SK-N-SH (cell line): ENCODE measurements at regions not wholly inside any gene's neighbourhood (a gene's known extent, or its start where the extent isn't known, plus 50 kb on each side); places are given as distances from the start of the nearest gene placed in this dataset.
A peak's percentile ranks its signal among the peaks of the same experiment; 100 is the strongest.

Experiments used
- CTCF ChIA-PET: fragments of 300-600, 350-600 bp; formaldehyde crosslinking; extraction: SDS; loops from one replicate; lab custom pipeline; 2021; lab: Yijun Ruan, JAX
- POLR2A ChIA-PET: fragments of 350-600 bp; sonication (Branson Sonifier 250); formaldehyde crosslinking; extraction: SDS; loops from one replicate; lab custom pipeline; 2020; ENCODE audit warnings: antibody characterized with exemption, inconsistent platforms; lab: Yijun Ruan, JAX
- DNase-seq: peaks from one replicate; pipeline ENCODE4 v3.0.0; 2012
- H2AFZ ChIP-seq: fragments of 200-600 bp; sonication (generic); 2 replicates; pipeline ENCODE4 v1.8.1; 2016; ENCODE audit warnings: antibody characterized with exemption, mild to moderate bottlenecking, low read depth
- H3F3A ChIP-seq: fragments of 200-600 bp; sonication (generic); replicated peaks from 2 replicates; pipeline ENCODE3; 2016; ENCODE audit warnings: antibody characterized with exemption, mild to moderate bottlenecking; ENCODE audit not compliant: insufficient read depth
- H3K27ac ChIP-seq, 2 experiments: fragments of 200-500 bp in 1 of 2; fragments of 200-600 bp in 1 of 2; sonication (Bioruptor generic) in 1 of 2; sonication (generic), shearing (Covaris generic) in 1 of 2; 2 replicates each; pipeline versions ENCODE4 v1.5.1 to v1.6.1; 2014 to 2016; ENCODE audit warnings: low read depth in 2 of 2, inconsistent platforms in 1 of 2, low read length in 1 of 2, mild to moderate bottlenecking in 1 of 2, mixed read lengths in 1 of 2
- H3K27me3 ChIP-seq: fragments of 200-600 bp; sonication (generic), shearing (Covaris generic); 2 replicates; pipeline ENCODE4 v1.6.1; 2016; ENCODE audit warnings: mixed run types; ENCODE audit not compliant: insufficient read depth
- H3K36me3 ChIP-seq, 2 experiments: fragments of 200-500 bp in 1 of 2; fragments of 200-600 bp in 1 of 2; sonication (Bioruptor generic) in 1 of 2; sonication (generic) in 1 of 2; replicated peaks in 1 of 2; 2 replicates each; pipeline versions ENCODE3 to v1.5.1; 2014 to 2016; ENCODE audit warnings: low read length in 1 of 2, mild to moderate bottlenecking in 1 of 2; ENCODE audit not compliant: insufficient read depth in 2 of 2, control insufficient read depth in 1 of 2
- H3K4me1 ChIP-seq, 2 experiments: fragments of 200-500 bp in 1 of 2; fragments of 200-600 bp in 1 of 2; sonication (Bioruptor generic) in 1 of 2; sonication (generic), shearing (Covaris generic) in 1 of 2; 2 replicates each; pipeline versions ENCODE4 v1.5.1 to v1.6.1; 2014 to 2016; ENCODE audit warnings: low read depth in 1 of 2, low read length in 1 of 2, mixed run types in 1 of 2; ENCODE audit not compliant: insufficient read depth in 2 of 2, control insufficient read depth in 1 of 2
- H3K4me2 ChIP-seq: fragments of 200-600 bp; sonication (generic), shearing (Covaris generic); 2 replicates; pipeline ENCODE4 v1.6.1; 2017; ENCODE audit warnings: mixed run types
- H3K4me3 ChIP-seq, 2 experiments: fragments of 200-500 bp in 1 of 2; fragments of 200-600 bp in 1 of 2; sonication (Bioruptor generic) in 1 of 2; sonication (generic), shearing (Covaris generic) in 1 of 2; 2 replicates each; pipeline versions ENCODE4 v1.5.1 to v1.8.1; 2014 to 2016; ENCODE audit warnings: low read depth in 2 of 2, inconsistent platforms in 1 of 2, low read length in 1 of 2, mild to moderate bottlenecking in 1 of 2, mixed read lengths in 1 of 2, moderate library complexity in 1 of 2
- H3K79me2 ChIP-seq: fragments of 200-600 bp; sonication (generic); 2 replicates; pipeline ENCODE4 v1.8.1; 2017; ENCODE audit warnings: mild to moderate bottlenecking; ENCODE audit not compliant: insufficient read depth
- H3K9ac ChIP-seq: fragments of 200-600 bp; sonication (generic); 2 replicates; pipeline ENCODE4 v1.6.1; 2017; ENCODE audit warnings: mixed run types
- H3K9me2 ChIP-seq: fragments of 200-600 bp; sonication (generic); 2 replicates; pipeline ENCODE4 v1.6.1; 2017; ENCODE audit warnings: mixed run types
- H3K9me3 ChIP-seq: fragments of 200-600 bp; sonication (generic); 2 replicates; pipeline ENCODE4 v1.6.1; 2017; ENCODE audit warnings: mixed run types, mild to moderate bottlenecking, moderate library complexity
- H4K20me1 ChIP-seq: fragments of 200-600 bp; sonication (generic); 2 replicates; pipeline ENCODE4 v1.6.1; 2017; ENCODE audit warnings: mild to moderate bottlenecking, mixed run types; ENCODE audit not compliant: insufficient read depth
- CHD2 ChIP-seq: fragments of 150-350 bp; IDR thresholded peaks from 2 replicates; pipeline ENCODE4 v1.6.1; 2018; ENCODE audit warnings: low read length; ENCODE audit not compliant: partially characterized antibody
- FOSL2 ChIP-seq: IDR thresholded peaks from 2 replicates; pipeline ENCODE4 v1.4.0; 2012; ENCODE audit warnings: low read depth, mild to moderate bottlenecking, moderate library complexity, borderline replicate concordance
- FOXJ3 ChIP-seq: sonication (generic); formaldehyde crosslinking; IDR thresholded peaks from 2 replicates; pipeline ENCODE4 v1.5.1; 2020; ENCODE audit warnings: mild to moderate bottlenecking, missing genetic modification reagents
- FOXM1 ChIP-seq: IDR thresholded peaks from 2 replicates; pipeline ENCODE4 v1.4.0; 2012; ENCODE audit warnings: low read depth, mild to moderate bottlenecking
- JUND ChIP-seq: IDR thresholded peaks from 2 replicates; pipeline ENCODE4 v1.4.0; 2012
- MEF2A ChIP-seq: IDR thresholded peaks from 2 replicates; pipeline ENCODE4 v1.4.0; 2012; ENCODE audit warnings: low read depth, borderline replicate concordance
- NFIC ChIP-seq: IDR thresholded peaks from 2 replicates; pipeline ENCODE4 v1.4.0; 2012; ENCODE audit warnings: borderline replicate concordance
- POLR2AphosphoS5 ChIP-seq: IDR thresholded peaks from 2 replicates; pipeline ENCODE4 v1.6.1; 2012; ENCODE audit warnings: low read depth, low read length
- RAD21 ChIP-seq: IDR thresholded peaks from 2 replicates; pipeline ENCODE4 v1.6.1; 2012; ENCODE audit warnings: mild to moderate bottlenecking, low read length
- RCOR1 ChIP-seq: fragments of 150-350 bp; IDR thresholded peaks from 2 replicates; pipeline ENCODE4 v1.6.1; 2017; ENCODE audit warnings: antibody characterized with exemption, low read length
- RFX5 ChIP-seq: IDR thresholded peaks from 2 replicates; pipeline ENCODE4 v1.6.1; 2012; ENCODE audit warnings: mild to moderate bottlenecking, improper control_type of control experiment, low read length
- RXRA ChIP-seq: IDR thresholded peaks from 2 replicates; pipeline ENCODE4 v1.4.0; 2012; ENCODE audit warnings: low read depth, mild to moderate bottlenecking, borderline replicate concordance
- SIN3A ChIP-seq: IDR thresholded peaks from 2 replicates; pipeline ENCODE4 v1.6.1; 2012; ENCODE audit warnings: low read depth, mild to moderate bottlenecking, low read length, moderate library complexity, borderline replicate concordance
- SMC3 ChIP-seq: IDR thresholded peaks from 2 replicates; pipeline ENCODE4 v1.6.1; 2012; ENCODE audit warnings: low read depth, low read length, improper control_type of control experiment
- TCF12 ChIP-seq: IDR thresholded peaks from 2 replicates; pipeline ENCODE4 v1.4.0; 2012
- YY1 ChIP-seq: IDR thresholded peaks from 2 replicates; pipeline ENCODE4 v1.4.0; 2012; ENCODE audit warnings: low read depth, mild to moderate bottlenecking
- WGBS: methylation state at CpG from one replicate; pipeline ENCODE4 v1.1.6; 2017; ENCODE audit warnings: low lambda C conversion rate; 5-methylcytosine and 5-hydroxymethylcytosine counted together
- TF ChIP-seq, protein P1 (sequence below): IDR thresholded peaks from 2 replicates; pipeline ENCODE4 v1.6.1; 2012; ENCODE audit warnings: mild to moderate bottlenecking, low read depth, low read length, moderate library complexity
- TF ChIP-seq, protein P2 (sequence below): fragments of 150-350 bp; IDR thresholded peaks from 2 replicates; pipeline ENCODE4 v1.6.1; 2017; ENCODE audit warnings: antibody characterized with exemption, low read length, low read depth, borderline replicate concordance

DNA sequence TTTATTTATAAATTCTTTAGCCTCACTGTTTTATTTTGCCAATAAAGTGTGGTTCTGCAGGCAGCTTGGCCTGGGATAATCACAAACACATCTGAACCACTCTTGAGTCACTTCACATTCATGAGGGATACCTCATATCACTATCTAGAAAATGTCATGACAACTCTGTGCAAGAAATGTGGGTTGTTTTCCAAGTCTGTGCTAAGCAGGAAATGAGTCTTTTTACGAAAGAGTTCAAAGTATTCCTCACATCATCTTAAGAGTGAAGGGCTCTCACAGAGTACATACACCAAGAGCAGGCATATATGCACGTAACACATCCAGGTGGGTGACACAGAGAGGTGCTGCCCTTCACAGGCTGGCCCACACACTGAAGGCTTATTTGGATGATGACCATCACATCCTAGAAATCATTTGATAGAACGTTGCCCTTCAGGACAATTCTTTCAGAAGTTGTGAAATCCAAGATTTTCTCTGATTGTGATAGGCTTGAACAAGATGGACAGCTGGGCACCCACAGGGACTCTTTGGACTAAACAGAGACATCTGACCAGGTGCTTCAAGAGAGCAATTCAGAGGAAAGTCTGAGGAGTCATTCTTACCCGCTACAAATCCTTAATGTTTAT lies 811.1 kb upstream of the LRATD1 start:
- H3K27me3 ChIP-seq = no peaks in the 10 kb centered on the region
- H3K4me2 ChIP-seq = peak overlapping the region; percentile 35
- peak overlapping the region in 1 of 2 experiments; percentile 56; a peak in 2 of 4 replicates for H3K27ac ChIP-seq
- no peaks in the 10 kb centered on the region for H3K36me3 ChIP-seq
- no peaks in the 10 kb centered on the region for H3K9me3 ChIP-seq
- no peak for DNase-seq
- H3K4me3 ChIP-seq = no peak overlapping the region
- POLR2A ChIA-PET = no interaction called here
- H3K4me1 ChIP-seq = peaks cover 0 to 3% of the 10 kb centered on the region in 2 experiments; a peak in 1 of 4 replicates
- H3F3A ChIP-seq = no peaks in the 10 kb centered on the region
- no peak overlapping the region for H3K9ac ChIP-seq
- H2AFZ ChIP-seq = peak overlapping the region; percentile 24; the same call in 1 of the 2 replicates
- WGBS = 29% methylated on average over 4 of the region's 4 CpGs
- CTCF ChIA-PET = no interaction called here
- H3K79me2 ChIP-seq = no peaks in the 10 kb centered on the region
- no peaks in the 10 kb centered on the region for H3K9me2 ChIP-seq
- TF ChIP-seq RCOR1 = no peak
- TF ChIP-seq FOSL2 = peak; percentile 22; the same call in 1 of the 2 replicates
- TF ChIP-seq TCF12 = 0 out of 2 replicates have a peak, but pooled peaks have one; percentile 20
- H4K20me1 ChIP-seq = no peaks in the 10 kb centered on the region

DNA sequence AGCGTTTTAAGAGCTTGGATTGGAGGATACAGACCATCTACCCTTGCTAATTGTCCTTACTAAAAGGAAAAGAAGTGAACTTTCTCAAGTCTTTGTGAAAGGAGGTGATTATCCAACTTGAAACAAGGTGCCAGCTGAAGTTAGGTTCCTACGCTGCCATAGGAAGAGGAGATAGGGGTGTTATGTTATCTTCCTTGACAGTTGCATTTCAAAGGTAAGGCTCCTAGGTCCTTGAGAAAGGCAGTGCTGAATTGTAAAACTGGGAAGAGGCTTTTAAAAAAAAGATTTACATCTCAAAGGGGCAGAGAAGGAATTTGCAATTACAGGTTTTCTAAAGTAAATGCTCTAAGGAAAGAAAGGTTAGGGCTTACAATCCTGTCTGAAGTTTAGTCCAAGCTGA lies 810.2 kb upstream of the LRATD1 start:
- WGBS = 57% methylated on average over 2 of the region's 2 CpGs
- ChIA-PET CTCF (no interaction called here), POLR2A (no interaction called here)
- Histone ChIP-seq H3F3A (no peaks in the 10 kb centered on the region), H3K4me2 (no peak overlapping the region), H3K9me2 (no peaks in the 10 kb centered on the region), H3K27me3 (no peaks in the 10 kb centered on the region), H4K20me1 (no peaks in the 10 kb centered on the region), H3K9ac (no peak overlapping the region), H3K4me1 (peaks cover 0 to 3% of the 10 kb centered on the region in 2 experiments; a peak in 1 of 4 replicates), H3K9me3 (no peaks in the 10 kb centered on the region), H3K36me3 (no peaks in the 10 kb centered on the region), H3K79me2 (no peaks in the 10 kb centered on the region), H2AFZ (no peak overlapping the region), H3K4me3 (no peak overlapping the region), H3K27ac (no peak overlapping the region)
- TF ChIP-seq FOXM1 = no peak
- no peak for TF ChIP-seq RXRA
- TF ChIP-seq RFX5 = no peak
- no peak for TF ChIP-seq POLR2AphosphoS5
- no peak for TF ChIP-seq FOXJ3 (CRISPR knock-in tag)
- TF ChIP-seq SIN3A = no peak
- no peak for TF ChIP-seq MEF2A
- TF ChIP-seq CHD2 = no peak
- no peak for TF ChIP-seq RAD21
- no peak for TF ChIP-seq SMC3
- TF ChIP-seq FOSL2 = no peak
- TF ChIP-seq, protein P1, sequence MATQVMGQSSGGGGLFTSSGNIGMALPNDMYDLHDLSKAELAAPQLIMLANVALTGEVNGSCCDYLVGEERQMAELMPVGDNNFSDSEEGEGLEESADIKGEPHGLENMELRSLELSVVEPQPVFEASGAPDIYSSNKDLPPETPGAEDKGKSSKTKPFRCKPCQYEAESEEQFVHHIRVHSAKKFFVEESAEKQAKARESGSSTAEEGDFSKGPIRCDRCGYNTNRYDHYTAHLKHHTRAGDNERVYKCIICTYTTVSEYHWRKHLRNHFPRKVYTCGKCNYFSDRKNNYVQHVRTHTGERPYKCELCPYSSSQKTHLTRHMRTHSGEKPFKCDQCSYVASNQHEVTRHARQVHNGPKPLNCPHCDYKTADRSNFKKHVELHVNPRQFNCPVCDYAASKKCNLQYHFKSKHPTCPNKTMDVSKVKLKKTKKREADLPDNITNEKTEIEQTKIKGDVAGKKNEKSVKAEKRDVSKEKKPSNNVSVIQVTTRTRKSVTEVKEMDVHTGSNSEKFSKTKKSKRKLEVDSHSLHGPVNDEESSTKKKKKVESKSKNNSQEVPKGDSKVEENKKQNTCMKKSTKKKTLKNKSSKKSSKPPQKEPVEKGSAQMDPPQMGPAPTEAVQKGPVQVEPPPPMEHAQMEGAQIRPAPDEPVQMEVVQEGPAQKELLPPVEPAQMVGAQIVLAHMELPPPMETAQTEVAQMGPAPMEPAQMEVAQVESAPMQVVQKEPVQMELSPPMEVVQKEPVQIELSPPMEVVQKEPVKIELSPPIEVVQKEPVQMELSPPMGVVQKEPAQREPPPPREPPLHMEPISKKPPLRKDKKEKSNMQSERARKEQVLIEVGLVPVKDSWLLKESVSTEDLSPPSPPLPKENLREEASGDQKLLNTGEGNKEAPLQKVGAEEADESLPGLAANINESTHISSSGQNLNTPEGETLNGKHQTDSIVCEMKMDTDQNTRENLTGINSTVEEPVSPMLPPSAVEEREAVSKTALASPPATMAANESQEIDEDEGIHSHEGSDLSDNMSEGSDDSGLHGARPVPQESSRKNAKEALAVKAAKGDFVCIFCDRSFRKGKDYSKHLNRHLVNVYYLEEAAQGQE = no peak
- TF ChIP-seq JUND = no peak
- no peak for TF ChIP-seq YY1
- no peak for TF ChIP-seq NFIC
- TF ChIP-seq, protein P2, sequence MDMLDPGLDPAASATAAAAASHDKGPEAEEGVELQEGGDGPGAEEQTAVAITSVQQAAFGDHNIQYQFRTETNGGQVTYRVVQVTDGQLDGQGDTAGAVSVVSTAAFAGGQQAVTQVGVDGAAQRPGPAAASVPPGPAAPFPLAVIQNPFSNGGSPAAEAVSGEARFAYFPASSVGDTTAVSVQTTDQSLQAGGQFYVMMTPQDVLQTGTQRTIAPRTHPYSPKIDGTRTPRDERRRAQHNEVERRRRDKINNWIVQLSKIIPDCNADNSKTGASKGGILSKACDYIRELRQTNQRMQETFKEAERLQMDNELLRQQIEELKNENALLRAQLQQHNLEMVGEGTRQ = no peak
- no peak for DNase-seq
